K562 (cell line): ENCODE measurements at regions not wholly inside any gene's neighbourhood (a gene's known extent, or its start where the extent isn't known, plus 50 kb on each side); places are given as distances from the start of the nearest gene placed in this dataset.

ENCODE experiments used
- ATAC-seq: fragments of 200-7000 bp; cut with Tn5 transposase; 3 replicates; pipeline ENCODE4 v1.9.1; 2020; ENCODE audit warnings: moderate library complexity
- BruUV-seq: library from RNA; stranded (reverse); fragments of 400-500 nt; replicated peaks from 2 replicates; lab custom pipeline; 2021; lab: Mats Ljungman, UMichigan
- CTCF ChIA-PET: fragments of 300-600 bp; formaldehyde crosslinking; extraction: SDS; loops from one replicate; lab custom pipeline; 2021; ENCODE audit warnings: low intra/inter-chr PET ratio; lab: Yijun Ruan, JAX
- POLR2A ChIA-PET: fragments of 300-600, 350-650 bp; sonication (Branson Sonifier 250); formaldehyde crosslinking; extraction: SDS; loops from one replicate; lab custom pipeline; 2021; ENCODE audit warnings: antibody characterized with exemption, inconsistent platforms; lab: Yijun Ruan, JAX
- DNase-seq, 4 experiments: peaks; one replicate each; pipeline versions ENCODE4 v3.0.0 to v3.0.0-alpha.2; 2011 to 2018; ENCODE audit warnings: low spot score in 3 of 4, mixed read lengths in 3 of 4; ENCODE audit errors: extremely low read depth in 1 of 4
- FAIRE-seq: peaks from 2 replicates; lab custom pipeline; 2011; peaks lifted over from hg19 to GRCh38; lab: Jason Lieb, UNC
- H2AFZ ChIP-seq: 2 replicates; pipeline ENCODE4 v1.6.0; 2011; ENCODE audit warnings: low read depth, low read length, control low read depth, inconsistent platforms
- H3K27ac ChIP-seq: fragments of 200-600 bp; 3 replicates; pipeline ENCODE4 v1.8.0; 2011; ENCODE audit warnings: low read depth, mild to moderate bottlenecking, control low read depth, inconsistent platforms, low read length, moderate library complexity, mixed read lengths; ENCODE audit errors: extremely low read depth
- H3K27me3 ChIP-seq, 2 experiments: fragments of 300-600 bp in 1 of 2; 2 replicates in 1 of 2; 3 replicates in 1 of 2; pipeline versions ENCODE4 v1.6.0 to v1.8.0; 2011; ENCODE audit warnings: inconsistent platforms in 2 of 2, low read length in 2 of 2, mild to moderate bottlenecking in 1 of 2, mixed read lengths in 1 of 2, moderate library complexity in 1 of 2; ENCODE audit not compliant: control insufficient read depth in 2 of 2, insufficient read depth in 2 of 2
- H3K36me3 ChIP-seq: fragments of 300-600 bp; 3 replicates; pipeline ENCODE4 v1.8.0; 2011; ENCODE audit warnings: mild to moderate bottlenecking, low read length, inconsistent platforms; ENCODE audit not compliant: control insufficient read depth, insufficient read depth
- H3K4me1 ChIP-seq, 2 experiments: fragments of 200-600 bp in 1 of 2; replicated peaks in 1 of 2; 2 replicates in 1 of 2; 3 replicates in 1 of 2; pipeline versions ENCODE4 v1.5.1 to v1.8.0; 2011; ENCODE audit warnings: inconsistent platforms in 2 of 2, low read length in 2 of 2, mild to moderate bottlenecking in 1 of 2, mixed read lengths in 1 of 2, moderate library complexity in 1 of 2; ENCODE audit not compliant: control insufficient read depth in 2 of 2, insufficient read depth in 2 of 2
- H3K4me2 ChIP-seq: 2 replicates; pipeline ENCODE4 v1.6.1; 2011; ENCODE audit warnings: low read length, control low read depth, inconsistent platforms, mixed read lengths; ENCODE audit not compliant: insufficient read depth
- H3K4me3 ChIP-seq: fragments of 200-600 bp; sonication (generic), shearing (Covaris generic); 2 replicates; pipeline ENCODE4 v1.5.1; 2016; ENCODE audit warnings: control low read depth, inconsistent platforms
- H3K79me2 ChIP-seq: fragments of 200-600 bp; 3 replicates; pipeline ENCODE4 v1.8.0; 2011; ENCODE audit warnings: low read length, inconsistent platforms; ENCODE audit not compliant: control insufficient read depth, insufficient read depth
- H3K9ac ChIP-seq, 2 experiments: 2 replicates each; pipeline versions ENCODE4 v1.6.0 to v1.6.1; 2011; ENCODE audit warnings: low read depth in 2 of 2, low read length in 2 of 2, control low read depth in 1 of 2, inconsistent platforms in 1 of 2, mild to moderate bottlenecking in 1 of 2, mixed read lengths in 1 of 2; ENCODE audit not compliant: insufficient read depth in 1 of 2
- H3K9me1 ChIP-seq: one replicate; pipeline ENCODE4 v1.6.0; 2011; ENCODE audit warnings: inconsistent platforms, mild to moderate bottlenecking, low read length, moderate library complexity; ENCODE audit not compliant: control insufficient read depth, insufficient read depth
- H3K9me3 ChIP-seq: replicated peaks from 2 replicates; pipeline ENCODE4 v1.5.1; 2011; ENCODE audit warnings: low read depth, low read length, inconsistent platforms; ENCODE audit not compliant: control insufficient read depth, insufficient read depth
- H4K20me1 ChIP-seq: replicated peaks from 2 replicates; pipeline ENCODE4 v1.6.1; 2011; ENCODE audit warnings: low read length, inconsistent platforms, mixed read lengths; ENCODE audit not compliant: control insufficient read depth, insufficient read depth
- ARNT ChIP-seq, 2 experiments: fragments of 450-650 bp; IDR thresholded peaks; 2 replicates each; pipeline ENCODE4 v1.6.1; 2016; ENCODE audit warnings: mild to moderate bottlenecking in 1 of 2
- EP400 ChIP-seq: fragments of 450-650 bp; IDR thresholded peaks from 2 replicates; pipeline ENCODE4 v1.6.1; 2017; ENCODE audit warnings: antibody characterized with exemption, mild to moderate bottlenecking, moderate library complexity
- FOSL1 ChIP-seq: fragments of 200-800 bp; sonication (Bioruptor generic); conservative IDR thresholded peaks from 2 replicates; pipeline ENCODE4 v1.6.1; 2016; ENCODE audit warnings: missing genetic modification characterization, missing compliant biosample characterization
- GTF2E2 ChIP-seq: fragments of 200-800 bp; sonication (Bioruptor generic); IDR thresholded peaks from 2 replicates; pipeline ENCODE4 v1.6.1; 2016; ENCODE audit warnings: missing genetic modification characterization, missing compliant biosample characterization
- MAFK ChIP-seq: IDR thresholded peaks from 2 replicates; pipeline ENCODE4 v1.6.1; 2011; ENCODE audit warnings: low read length, improper control_type of control experiment
- MEF2D ChIP-seq: conservative IDR thresholded peaks from 2 replicates; pipeline ENCODE4 v1.6.1; 2016; ENCODE audit warnings: low read depth, missing genetic modification characterization, missing compliant biosample characterization
- MEIS2 ChIP-seq: fragments of 450-650 bp; IDR thresholded peaks from 2 replicates; pipeline ENCODE4 v1.6.1; 2014; ENCODE audit warnings: mild to moderate bottlenecking; ENCODE audit not compliant: partially characterized antibody
- MIER1 ChIP-seq: fragments of 450-650 bp; IDR thresholded peaks from 2 replicates; pipeline ENCODE4 v1.6.1; 2016; ENCODE audit warnings: antibody characterized with exemption, mild to moderate bottlenecking, low read depth
- NCOA1 ChIP-seq: fragments of 450-650 bp; IDR thresholded peaks from 2 replicates; pipeline ENCODE4 v1.6.1; 2016; ENCODE audit warnings: low read depth
- NCOA6 ChIP-seq: fragments of 450-650 bp; IDR thresholded peaks from 2 replicates; pipeline ENCODE4 v1.6.1; 2017; ENCODE audit warnings: mild to moderate bottlenecking
- NFE2 ChIP-seq: IDR thresholded peaks from 2 replicates; pipeline ENCODE4 v1.6.1; 2014; ENCODE audit warnings: antibody characterized with exemption, low read depth
- RBM34 ChIP-seq: fragments of 200-400 bp; formaldehyde crosslinking; IDR thresholded peaks from 2 replicates; pipeline ENCODE4 v1.6.1; 2018; ENCODE audit warnings: low read length, borderline replicate concordance; ENCODE audit not compliant: insufficient read depth
- SIRT6 ChIP-seq: IDR thresholded peaks from one replicate; pipeline ENCODE4 v1.6.1; 2012; ENCODE audit warnings: low read depth, mild to moderate bottlenecking, control low read depth, inconsistent platforms, low read length, moderate library complexity
- TEAD2 ChIP-seq: fragments of 450-650 bp; IDR thresholded peaks from 2 replicates; pipeline ENCODE4 v1.6.1; 2016; ENCODE audit warnings: missing genetic modification characterization, control low read depth, missing compliant biosample characterization
- ZBED1 ChIP-seq: IDR thresholded peaks from 2 replicates; pipeline ENCODE4 v1.6.1; 2014
- ZNF316 ChIP-seq: fragments of 450-650 bp; IDR thresholded peaks from 2 replicates; pipeline ENCODE4 v1.6.1; 2016
- WGBS: fragments of 100-300 bp; shearing (Covaris generic); methylation state at CpG from one replicate; pipeline ENCODE4 v1.1.6; 2016; ENCODE audit warnings: low coverage, mixed read lengths; ENCODE audit not compliant: insufficient coverage; ENCODE audit errors: missing lambda C conversion rate; 5-methylcytosine and 5-hydroxymethylcytosine counted together
- in situ Hi-C: fragments of 300-500 bp; cut with MboI; formaldehyde crosslinking; loops from 4 replicates; pipeline ENCODE4 v1.15.0; 2018; ENCODE audit warnings: inconsistent platforms, mixed read lengths
- intact Hi-C: fragments of 100-400 bp; cut with micrococcal nuclease; formaldehyde crosslinking; loops from 2 replicates; pipeline ENCODE4 v1.14.2; 2022
- TF ChIP-seq, protein P1 (sequence below): fragments of 250-450 bp; sonication (Bioruptor Pico); IDR thresholded peaks from 2 replicates; pipeline ENCODE4 v1.4.0; 2020; ENCODE audit warnings: mild to moderate bottlenecking
- TF ChIP-seq, protein P2 (sequence below): IDR thresholded peaks from 2 replicates; pipeline ENCODE4 v1.6.1; 2014; ENCODE audit warnings: antibody characterized with exemption
- TF ChIP-seq, protein P3 (sequence below): fragments of 250-450 bp; sonication (Bioruptor Pico); IDR thresholded peaks from 2 replicates; pipeline ENCODE4 v1.5.0; 2020; ENCODE audit warnings: mild to moderate bottlenecking
- TF ChIP-seq, protein P4 (sequence below): sonication (generic); formaldehyde crosslinking; IDR thresholded peaks from 2 replicates; pipeline ENCODE4 v1.8.0; 2022; ENCODE audit warnings: missing genetic modification reagents, mild to moderate bottlenecking, moderate library complexity, borderline replicate concordance

DNA sequence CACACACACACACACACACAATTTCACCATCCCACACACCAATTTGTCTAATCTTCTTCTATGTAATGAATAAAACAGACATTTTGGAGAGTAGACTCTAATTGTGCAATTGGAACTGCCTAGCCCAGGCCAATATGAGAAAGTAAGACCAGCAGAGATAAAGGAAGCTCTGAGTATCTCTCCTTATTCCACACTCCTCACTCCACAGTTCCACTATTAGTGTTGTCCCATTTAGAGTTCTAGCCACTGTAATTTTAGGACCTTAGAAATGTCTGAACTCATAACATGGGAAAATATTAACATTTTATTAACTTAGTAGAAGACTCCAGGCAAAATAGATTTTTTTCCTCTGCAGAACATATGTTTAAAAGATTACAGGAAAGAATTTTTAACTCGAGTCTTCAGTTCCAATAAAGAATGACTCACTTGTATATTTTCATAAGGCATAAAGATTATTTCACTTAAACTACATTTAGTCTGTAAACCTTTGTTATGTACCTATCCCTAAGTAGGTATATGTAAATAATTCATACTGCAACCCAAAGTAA lies 297.6 kb upstream of the INTU start (continued):
- TF ChIP-seq, protein P1, sequence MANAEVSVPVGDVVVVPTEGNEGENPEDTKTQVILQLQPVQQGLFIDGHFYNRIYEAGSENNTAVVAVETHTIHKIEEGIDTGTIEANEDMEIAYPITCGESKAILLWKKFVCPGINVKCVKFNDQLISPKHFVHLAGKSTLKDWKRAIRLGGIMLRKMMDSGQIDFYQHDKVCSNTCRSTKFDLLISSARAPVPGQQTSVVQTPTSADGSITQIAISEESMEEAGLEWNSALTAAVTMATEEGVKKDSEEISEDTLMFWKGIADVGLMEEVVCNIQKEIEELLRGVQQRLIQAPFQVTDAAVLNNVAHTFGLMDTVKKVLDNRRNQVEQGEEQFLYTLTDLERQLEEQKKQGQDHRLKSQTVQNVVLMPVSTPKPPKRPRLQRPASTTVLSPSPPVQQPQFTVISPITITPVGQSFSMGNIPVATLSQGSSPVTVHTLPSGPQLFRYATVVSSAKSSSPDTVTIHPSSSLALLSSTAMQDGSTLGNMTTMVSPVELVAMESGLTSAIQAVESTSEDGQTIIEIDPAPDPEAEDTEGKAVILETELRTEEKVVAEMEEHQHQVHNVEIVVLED (CRISPR knock-in tag), result no peak
- TF ChIP-seq FOSL1 (tag), result no peak
- no peak for TF ChIP-seq RBM34

DNA sequence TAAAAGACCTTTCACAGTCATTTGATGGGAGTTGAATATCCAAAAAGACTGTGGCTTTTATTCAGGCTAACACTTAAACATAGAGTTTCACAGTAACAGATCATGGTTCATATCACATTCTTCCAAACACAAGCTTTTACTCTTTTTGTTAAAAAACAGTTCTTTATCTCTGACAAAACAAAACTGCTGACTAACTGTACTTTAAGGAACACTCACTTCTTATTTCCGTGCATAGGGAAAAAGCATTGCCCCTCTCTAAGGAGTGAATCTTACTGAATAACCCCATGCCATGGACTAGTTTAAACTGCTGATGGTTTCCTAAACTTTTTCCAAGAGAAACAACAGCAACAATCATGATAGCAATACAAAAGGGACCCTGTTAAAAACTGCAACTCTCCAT lies 297.0 kb upstream of the INTU start:
- in situ Hi-C loops (no loop called here), intact Hi-C loops (no loop called here)
- CTCF ChIA-PET, result no interaction called here
- POLR2A ChIA-PET, result no interaction called here
- no peak overlapping the region for H2AFZ ChIP-seq
- WGBS, result 0% methylated on average over 1 of the region's 1 CpG
- H3K9ac ChIP-seq, result no peak overlapping the region
- H3K36me3 ChIP-seq, result no peaks in the 10 kb centered on the region
- H3K9me1 ChIP-seq, result no peaks in the 10 kb centered on the region
- no peak for DNase-seq
- H4K20me1 ChIP-seq, result no peaks in the 10 kb centered on the region
- no peaks in the 10 kb centered on the region for H3K79me2 ChIP-seq
- H3K4me2 ChIP-seq, result no peak overlapping the region
- H3K27me3 ChIP-seq, result no peaks in the 10 kb centered on the region
- no peak overlapping the region for H3K4me3 ChIP-seq
- no TSS peak for BruUV-seq
- H3K9me3 ChIP-seq, result no peaks in the 10 kb centered on the region
- no peaks in the 10 kb centered on the region; a peak in 1 of 5 replicates for H3K4me1 ChIP-seq
- no peak for FAIRE-seq
- H3K27ac ChIP-seq, result no peak overlapping the region
- ATAC-seq, result no peak
- no peak for TF ChIP-seq EP400
- no peak for TF ChIP-seq TEAD2 (tag)
- 0 out of 2 replicates have a peak, but pooled peaks have one; percentile 9 for TF ChIP-seq NFE2
- no peak for TF ChIP-seq ARNT (IDR thresholded peaks at IDR 0.05)
- TF ChIP-seq, protein P2, sequence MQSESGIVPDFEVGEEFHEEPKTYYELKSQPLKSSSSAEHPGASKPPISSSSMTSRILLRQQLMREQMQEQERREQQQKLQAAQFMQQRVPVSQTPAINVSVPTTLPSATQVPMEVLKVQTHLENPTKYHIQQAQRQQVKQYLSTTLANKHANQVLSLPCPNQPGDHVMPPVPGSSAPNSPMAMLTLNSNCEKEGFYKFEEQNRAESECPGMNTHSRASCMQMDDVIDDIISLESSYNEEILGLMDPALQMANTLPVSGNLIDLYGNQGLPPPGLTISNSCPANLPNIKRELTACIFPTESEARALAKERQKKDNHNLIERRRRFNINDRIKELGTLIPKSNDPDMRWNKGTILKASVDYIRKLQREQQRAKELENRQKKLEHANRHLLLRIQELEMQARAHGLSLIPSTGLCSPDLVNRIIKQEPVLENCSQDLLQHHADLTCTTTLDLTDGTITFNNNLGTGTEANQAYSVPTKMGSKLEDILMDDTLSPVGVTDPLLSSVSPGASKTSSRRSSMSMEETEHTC, result no peak
- TF ChIP-seq, protein P3, sequence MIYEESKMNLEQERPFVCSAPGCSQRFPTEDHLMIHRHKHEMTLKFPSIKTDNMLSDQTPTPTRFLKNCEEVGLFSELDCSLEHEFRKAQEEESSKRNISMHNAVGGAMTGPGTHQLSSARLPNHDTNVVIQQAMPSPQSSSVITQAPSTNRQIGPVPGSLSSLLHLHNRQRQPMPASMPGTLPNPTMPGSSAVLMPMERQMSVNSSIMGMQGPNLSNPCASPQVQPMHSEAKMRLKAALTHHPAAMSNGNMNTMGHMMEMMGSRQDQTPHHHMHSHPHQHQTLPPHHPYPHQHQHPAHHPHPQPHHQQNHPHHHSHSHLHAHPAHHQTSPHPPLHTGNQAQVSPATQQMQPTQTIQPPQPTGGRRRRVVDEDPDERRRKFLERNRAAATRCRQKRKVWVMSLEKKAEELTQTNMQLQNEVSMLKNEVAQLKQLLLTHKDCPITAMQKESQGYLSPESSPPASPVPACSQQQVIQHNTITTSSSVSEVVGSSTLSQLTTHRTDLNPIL (CRISPR knock-in tag), result no peak
- TF ChIP-seq ZNF316, result peak; percentile 67
- TF ChIP-seq ZBED1, result no peak
- no peak for TF ChIP-seq NCOA6
- no peak for TF ChIP-seq NCOA1
- TF ChIP-seq MEIS2, result no peak
- TF ChIP-seq SIRT6, result no peak
- no peak for TF ChIP-seq GTF2E2 (tag)
- no peak for TF ChIP-seq MIER1
- no peak for TF ChIP-seq MEF2D (tag)
- no peak for TF ChIP-seq MAFK
- TF ChIP-seq, protein P4, sequence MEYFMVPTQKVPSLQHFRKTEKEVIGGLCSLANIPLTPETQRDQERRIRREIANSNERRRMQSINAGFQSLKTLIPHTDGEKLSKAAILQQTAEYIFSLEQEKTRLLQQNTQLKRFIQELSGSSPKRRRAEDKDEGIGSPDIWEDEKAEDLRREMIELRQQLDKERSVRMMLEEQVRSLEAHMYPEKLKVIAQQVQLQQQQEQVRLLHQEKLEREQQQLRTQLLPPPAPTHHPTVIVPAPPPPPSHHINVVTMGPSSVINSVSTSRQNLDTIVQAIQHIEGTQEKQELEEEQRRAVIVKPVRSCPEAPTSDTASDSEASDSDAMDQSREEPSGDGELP (CRISPR knock-in tag), result no peak
